Colonic mucosa (tissue), 4 donors: ENCODE measurements at regions not wholly inside any gene's neighbourhood (a gene's known extent, or its start where the extent isn't known, plus 50 kb on each side); places are given as distances from the start of the nearest gene placed in this dataset.

Source experiments
- DNase-seq: peaks from one replicate; pipeline ENCODE4 v3.0.0-alpha.2; 2020
- H3K27ac ChIP-seq: fragments of 200-600 bp; one replicate; pipeline ENCODE4 v1.8.0; 2021
- H3K27me3 ChIP-seq: fragments of 200-600 bp; one replicate; pipeline ENCODE4 v1.8.0; 2021
- H3K36me3 ChIP-seq: fragments of 200-600 bp; one replicate; pipeline ENCODE4 v1.8.0; 2021
- H3K4me1 ChIP-seq: fragments of 200-600 bp; one replicate; pipeline ENCODE4 v1.8.0; 2021; ENCODE audit warnings: mild to moderate bottlenecking
- H3K4me3 ChIP-seq: fragments of 200-600 bp; one replicate; pipeline ENCODE4 v1.8.0; 2021
- H3K9ac ChIP-seq, 2 donors: one replicate each; pipeline ENCODE4 v1.7.0; 2013; ENCODE audit warnings: control low read depth in 2 of 2, low read depth in 2 of 2, low read length in 2 of 2
- H3K9me3 ChIP-seq: fragments of 200-600 bp; one replicate; pipeline ENCODE4 v1.8.0; 2021
- intact Hi-C: fragments of 100-400 bp; cut with DNase I; formaldehyde crosslinking; loops from one replicate; pipeline ENCODE4 v1.14.1; 2022
- TF ChIP-seq, protein P1 (sequence below): fragments of 200-600 bp; IDR thresholded peaks from one replicate; pipeline ENCODE4 v1.8.0; 2022; ENCODE audit warnings: antibody characterized with exemption, mild to moderate bottlenecking
- donor health status: healthy.
- donor health status: DM: no; HTN: no; CAD: no.
- donor health status: DM: no; HTN: no; CAD: no.

DNA sequence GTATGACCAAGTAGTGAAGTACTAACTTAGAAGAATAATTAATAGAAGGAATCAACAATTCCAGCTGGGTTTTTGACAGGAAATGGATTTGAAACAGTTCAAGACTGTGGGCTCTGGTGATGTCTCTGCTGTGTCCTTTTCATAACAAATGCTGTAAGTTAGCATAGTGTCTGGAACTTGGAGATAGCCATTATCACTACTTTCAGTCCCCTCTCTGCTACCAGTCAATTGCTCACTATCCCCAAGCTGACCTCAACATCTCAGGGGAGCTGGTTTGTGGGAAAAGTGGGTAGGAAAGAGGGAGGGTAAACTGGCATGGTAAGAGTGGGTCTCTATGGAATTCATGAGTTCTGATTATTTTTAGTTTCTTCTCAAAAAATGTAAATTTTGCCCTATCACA, 231.4 kb upstream of the MID1 start:
- intact Hi-C loops: no loop called here
- DNase-seq: no peak
- Histone ChIP-seq H3K27ac (no peak overlapping the region), H3K27me3 (no peaks in the 10 kb centered on the region), H3K9me3 (no peaks in the 10 kb centered on the region), H3K4me3 (no peak overlapping the region), H3K36me3 (no peaks in the 10 kb centered on the region), H3K9ac (no peak overlapping the region), H3K4me1 (no peaks in the 10 kb centered on the region)
- TF ChIP-seq, protein P1, sequence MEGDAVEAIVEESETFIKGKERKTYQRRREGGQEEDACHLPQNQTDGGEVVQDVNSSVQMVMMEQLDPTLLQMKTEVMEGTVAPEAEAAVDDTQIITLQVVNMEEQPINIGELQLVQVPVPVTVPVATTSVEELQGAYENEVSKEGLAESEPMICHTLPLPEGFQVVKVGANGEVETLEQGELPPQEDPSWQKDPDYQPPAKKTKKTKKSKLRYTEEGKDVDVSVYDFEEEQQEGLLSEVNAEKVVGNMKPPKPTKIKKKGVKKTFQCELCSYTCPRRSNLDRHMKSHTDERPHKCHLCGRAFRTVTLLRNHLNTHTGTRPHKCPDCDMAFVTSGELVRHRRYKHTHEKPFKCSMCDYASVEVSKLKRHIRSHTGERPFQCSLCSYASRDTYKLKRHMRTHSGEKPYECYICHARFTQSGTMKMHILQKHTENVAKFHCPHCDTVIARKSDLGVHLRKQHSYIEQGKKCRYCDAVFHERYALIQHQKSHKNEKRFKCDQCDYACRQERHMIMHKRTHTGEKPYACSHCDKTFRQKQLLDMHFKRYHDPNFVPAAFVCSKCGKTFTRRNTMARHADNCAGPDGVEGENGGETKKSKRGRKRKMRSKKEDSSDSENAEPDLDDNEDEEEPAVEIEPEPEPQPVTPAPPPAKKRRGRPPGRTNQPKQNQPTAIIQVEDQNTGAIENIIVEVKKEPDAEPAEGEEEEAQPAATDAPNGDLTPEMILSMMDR: no peak

DNA sequence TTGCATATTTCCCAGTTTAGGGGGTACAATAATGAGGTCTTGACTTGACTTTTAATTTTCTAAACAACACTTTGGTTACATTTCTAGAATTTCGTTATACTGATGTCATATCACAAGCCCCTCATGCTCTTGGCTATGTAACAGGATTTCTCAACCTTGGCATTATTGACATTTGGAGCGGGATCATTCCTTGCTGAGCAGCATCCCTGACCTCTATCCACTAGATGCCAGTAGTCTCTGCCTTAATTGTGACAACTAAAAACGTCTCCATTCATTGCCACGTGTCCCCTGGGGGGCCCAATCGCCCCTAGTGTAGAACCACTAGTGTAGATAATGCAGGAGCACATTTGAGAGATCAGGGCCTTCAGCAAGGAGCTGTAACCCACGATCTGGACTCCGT, 234.2 kb upstream of the MID1 start:
- no peak overlapping the region for H3K4me3 ChIP-seq
- DNase-seq: no peak
- H3K9me3 ChIP-seq: no peaks in the 10 kb centered on the region
- no peaks in the 10 kb centered on the region for H3K27me3 ChIP-seq
- no peak overlapping the region for H3K9ac ChIP-seq
- H3K36me3 ChIP-seq: no peaks in the 10 kb centered on the region
- H3K4me1 ChIP-seq: no peaks in the 10 kb centered on the region
- H3K27ac ChIP-seq: no peak overlapping the region
- TF ChIP-seq, protein P1: no peak
- intact Hi-C loops: no loop called here

DNA sequence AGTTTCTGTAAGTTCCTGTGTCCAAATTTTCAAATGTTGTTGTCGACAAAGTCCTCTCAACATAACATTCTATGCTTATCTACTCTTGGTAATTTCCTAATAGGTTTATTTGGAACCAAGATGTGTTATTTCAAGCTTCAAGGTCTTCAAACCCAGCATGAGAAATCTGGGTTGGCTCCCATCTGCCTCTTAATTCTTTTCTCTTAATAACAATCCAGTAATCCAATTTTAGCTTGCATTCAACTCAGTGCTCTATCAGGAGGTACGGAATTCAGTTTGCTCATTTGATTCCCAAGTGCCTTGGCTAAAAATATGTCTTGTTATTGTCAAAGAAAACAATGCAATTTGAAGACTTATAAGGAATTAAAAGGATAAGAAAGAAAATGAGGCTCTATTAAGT, 235.5 kb upstream of the MID1 start:
- no peaks in the 10 kb centered on the region for H3K36me3 ChIP-seq
- no peaks in the 10 kb centered on the region for H3K4me1 ChIP-seq
- intact Hi-C loops: no loop called here
- no peak overlapping the region for H3K4me3 ChIP-seq
- TF ChIP-seq, protein P1: no peak
- H3K27me3 ChIP-seq: no peaks in the 10 kb centered on the region
- H3K27ac ChIP-seq: no peak overlapping the region
- DNase-seq: no peak
- no peak overlapping the region for H3K9ac ChIP-seq
- H3K9me3 ChIP-seq: no peaks in the 10 kb centered on the region

DNA sequence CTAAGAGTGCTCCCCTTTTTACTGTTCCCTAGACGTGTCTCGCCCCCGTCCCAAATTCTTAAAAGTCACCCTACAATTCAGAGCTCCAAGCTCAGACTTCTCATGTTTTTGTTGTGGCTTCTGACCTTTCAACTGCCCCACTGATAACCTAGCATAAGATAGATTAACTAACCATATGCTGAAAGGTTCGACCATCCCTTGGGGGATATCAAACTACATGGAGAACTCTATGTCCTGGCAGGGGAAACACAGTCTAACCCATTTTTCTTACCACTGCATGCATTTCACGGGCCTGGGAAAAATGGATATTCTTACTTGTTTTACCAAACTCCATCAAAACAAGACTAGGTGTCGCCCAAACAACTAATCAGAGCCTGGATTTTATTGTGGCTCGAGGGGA, 236.4 kb upstream of the MID1 start:
- intact Hi-C loops: no loop called here
- no peaks in the 10 kb centered on the region for H3K27me3 ChIP-seq
- TF ChIP-seq, protein P1: no peak
- DNase-seq: no peak
- H3K27ac ChIP-seq: no peak overlapping the region
- no peak overlapping the region for H3K9ac ChIP-seq
- H3K9me3 ChIP-seq: no peaks in the 10 kb centered on the region
- no peaks in the 10 kb centered on the region for H3K36me3 ChIP-seq
- H3K4me1 ChIP-seq: no peaks in the 10 kb centered on the region
- no peak overlapping the region for H3K4me3 ChIP-seq

DNA sequence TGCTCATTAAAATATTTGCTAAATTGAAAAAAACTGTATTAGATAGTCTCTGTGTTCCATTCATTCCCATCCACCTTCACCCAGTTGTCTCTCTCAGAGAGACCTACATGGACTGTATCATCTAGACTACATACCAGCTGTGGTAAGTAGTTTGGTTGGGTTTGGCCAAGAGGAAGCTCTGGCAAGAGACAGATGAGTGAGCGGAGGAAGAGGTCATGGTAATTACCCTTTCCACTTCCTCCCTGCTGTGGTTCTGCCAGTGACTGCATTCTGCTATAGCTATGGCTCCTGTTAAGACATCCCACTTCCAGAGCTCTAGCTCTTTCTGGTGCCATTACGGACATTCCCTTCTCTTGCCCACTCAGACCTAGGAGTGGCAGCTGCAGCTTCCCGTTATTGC, 239.0 kb upstream of the MID1 start:
- Histone ChIP-seq H3K27ac (no peak overlapping the region), H3K9me3 (no peaks in the 10 kb centered on the region), H3K9ac (no peak overlapping the region), H3K27me3 (no peaks in the 10 kb centered on the region), H3K4me3 (no peak overlapping the region), H3K36me3 (no peaks in the 10 kb centered on the region), H3K4me1 (no peaks in the 10 kb centered on the region)
- TF ChIP-seq, protein P1: no peak
- intact Hi-C loops: no loop called here
- no peak for DNase-seq

DNA sequence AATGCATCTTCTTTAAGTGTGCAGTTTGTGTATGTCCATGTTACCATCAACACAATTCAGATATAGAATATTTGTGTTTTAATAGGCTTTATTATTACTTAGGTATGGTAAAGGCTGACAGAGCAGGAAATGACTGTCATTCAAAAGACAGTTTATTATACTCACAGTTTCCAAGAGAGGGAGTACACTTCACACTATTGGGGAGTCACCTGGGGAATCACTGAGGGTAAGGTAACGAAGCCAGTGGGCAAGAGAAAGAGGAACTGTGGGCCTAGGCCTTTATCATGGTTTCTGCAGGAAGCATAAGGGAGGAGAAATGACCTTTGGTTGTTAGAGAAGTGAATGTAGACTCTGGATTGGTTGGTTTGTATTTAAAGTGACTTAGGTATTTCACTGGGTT, 235.1 kb upstream of the HCCS start:
- H3K27me3 ChIP-seq: no peaks in the 10 kb centered on the region
- no peak overlapping the region for H3K4me3 ChIP-seq
- H3K9me3 ChIP-seq: no peaks in the 10 kb centered on the region
- H3K27ac ChIP-seq: no peak overlapping the region
- TF ChIP-seq, protein P1: no peak
- H3K9ac ChIP-seq: no peak overlapping the region
- no peak for DNase-seq
- intact Hi-C loops: no loop called here
- H3K4me1 ChIP-seq: no peaks in the 10 kb centered on the region
- H3K36me3 ChIP-seq: no peaks in the 10 kb centered on the region
